HFF-Myc (cell line): ENCODE measurements at regions not wholly inside any gene's neighbourhood (a gene's known extent, or its start where the extent isn't known, plus 50 kb on each side); places are given as distances from the start of the nearest gene placed in this dataset.
"Not testable (repeated sequence)": the region's sequence is repeated elsewhere in the genome, so short reads cannot be mapped to it uniquely, and the experiment has no call there.

Experiments
- DNase-seq: peaks from one replicate; pipeline ENCODE4 v3.0.0-alpha.2; 2011; ENCODE audit warnings: low read depth; ENCODE audit errors: extremely low read depth
- H3K4me3 ChIP-seq: replicated peaks from 2 replicates; pipeline ENCODE4 v1.5.1; 2011; ENCODE audit warnings: low read depth, mild to moderate bottlenecking, control low read depth, low read length
- TF ChIP-seq, protein P1 (sequence below): IDR thresholded peaks from 2 replicates; pipeline ENCODE4 v1.5.1; 2012; ENCODE audit warnings: mild to moderate bottlenecking, low read depth, low read length, control low read depth; ENCODE audit errors: missing control alignments

DNA sequence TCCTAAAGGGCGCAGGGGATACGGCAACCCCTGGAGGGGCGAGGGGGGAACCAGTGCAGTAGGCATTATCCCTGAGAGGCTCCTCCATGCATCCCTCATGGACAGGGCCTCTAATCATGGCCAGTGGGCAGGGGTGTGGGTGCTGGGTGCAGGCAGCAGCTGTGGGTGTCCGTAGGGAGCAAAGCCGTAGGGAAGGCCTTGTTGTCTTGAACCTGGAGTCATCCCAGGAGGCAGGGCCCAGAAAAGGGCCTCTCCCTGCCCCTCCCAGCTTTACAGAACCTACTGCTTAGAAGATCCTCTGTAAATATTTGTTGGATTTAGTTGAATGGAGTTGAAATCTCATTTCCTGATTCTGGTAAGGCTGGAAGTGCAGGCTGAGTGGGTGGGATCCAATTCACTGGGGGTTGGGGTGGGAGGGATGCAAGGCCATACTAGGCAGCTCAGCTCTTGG lies 207.0 kb upstream of the HAAO start:
- TF ChIP-seq, protein P1, sequence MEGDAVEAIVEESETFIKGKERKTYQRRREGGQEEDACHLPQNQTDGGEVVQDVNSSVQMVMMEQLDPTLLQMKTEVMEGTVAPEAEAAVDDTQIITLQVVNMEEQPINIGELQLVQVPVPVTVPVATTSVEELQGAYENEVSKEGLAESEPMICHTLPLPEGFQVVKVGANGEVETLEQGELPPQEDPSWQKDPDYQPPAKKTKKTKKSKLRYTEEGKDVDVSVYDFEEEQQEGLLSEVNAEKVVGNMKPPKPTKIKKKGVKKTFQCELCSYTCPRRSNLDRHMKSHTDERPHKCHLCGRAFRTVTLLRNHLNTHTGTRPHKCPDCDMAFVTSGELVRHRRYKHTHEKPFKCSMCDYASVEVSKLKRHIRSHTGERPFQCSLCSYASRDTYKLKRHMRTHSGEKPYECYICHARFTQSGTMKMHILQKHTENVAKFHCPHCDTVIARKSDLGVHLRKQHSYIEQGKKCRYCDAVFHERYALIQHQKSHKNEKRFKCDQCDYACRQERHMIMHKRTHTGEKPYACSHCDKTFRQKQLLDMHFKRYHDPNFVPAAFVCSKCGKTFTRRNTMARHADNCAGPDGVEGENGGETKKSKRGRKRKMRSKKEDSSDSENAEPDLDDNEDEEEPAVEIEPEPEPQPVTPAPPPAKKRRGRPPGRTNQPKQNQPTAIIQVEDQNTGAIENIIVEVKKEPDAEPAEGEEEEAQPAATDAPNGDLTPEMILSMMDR = no peak
- no peak overlapping the region for H3K4me3 ChIP-seq
- DNase-seq = no peak

DNA sequence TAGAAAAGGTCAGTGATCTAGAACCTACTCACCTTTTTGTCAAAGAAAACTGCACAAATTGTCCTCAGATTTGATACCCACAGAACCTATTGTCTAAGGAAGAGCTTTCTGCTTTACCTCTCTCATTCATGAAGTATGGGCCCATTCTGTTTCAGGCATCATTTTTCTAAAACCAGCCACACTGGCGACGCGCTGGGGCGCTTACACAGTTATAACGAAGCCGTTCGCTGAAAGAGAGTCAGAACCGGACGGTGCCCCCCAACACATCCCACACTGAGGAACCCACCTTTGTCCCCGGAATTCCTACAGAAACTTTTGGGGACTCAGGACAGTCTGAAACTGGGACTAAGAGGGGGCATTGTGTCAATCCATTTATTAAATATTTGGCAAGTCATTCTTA lies 206.3 kb upstream of the HAAO start:
- H3K4me3 ChIP-seq = no peak overlapping the region
- TF ChIP-seq, protein P1 = no peak
- DNase-seq = no peak

DNA sequence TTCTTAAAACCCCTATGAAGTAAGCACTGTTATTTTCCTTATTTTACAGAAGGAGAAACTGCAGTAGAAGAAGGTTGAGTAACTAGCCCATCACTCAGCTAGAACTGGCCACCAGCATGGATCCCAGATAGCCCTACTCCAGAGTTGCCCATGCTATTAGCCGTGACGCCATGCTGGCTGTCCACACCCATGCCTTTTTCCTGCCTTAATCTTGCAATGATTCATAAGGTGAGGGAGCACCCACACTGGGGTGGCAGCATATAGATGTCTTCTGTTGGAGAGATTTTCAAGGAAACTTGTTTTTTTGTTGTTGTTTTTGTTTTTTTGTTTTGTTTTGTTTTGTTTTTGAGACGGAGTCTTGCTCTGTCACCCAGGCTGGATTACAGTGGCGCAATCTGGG lies 204.1 kb upstream of the HAAO start:
- DNase-seq = no peak
- TF ChIP-seq, protein P1 = no peak
- no peak overlapping the region for H3K4me3 ChIP-seq

DNA sequence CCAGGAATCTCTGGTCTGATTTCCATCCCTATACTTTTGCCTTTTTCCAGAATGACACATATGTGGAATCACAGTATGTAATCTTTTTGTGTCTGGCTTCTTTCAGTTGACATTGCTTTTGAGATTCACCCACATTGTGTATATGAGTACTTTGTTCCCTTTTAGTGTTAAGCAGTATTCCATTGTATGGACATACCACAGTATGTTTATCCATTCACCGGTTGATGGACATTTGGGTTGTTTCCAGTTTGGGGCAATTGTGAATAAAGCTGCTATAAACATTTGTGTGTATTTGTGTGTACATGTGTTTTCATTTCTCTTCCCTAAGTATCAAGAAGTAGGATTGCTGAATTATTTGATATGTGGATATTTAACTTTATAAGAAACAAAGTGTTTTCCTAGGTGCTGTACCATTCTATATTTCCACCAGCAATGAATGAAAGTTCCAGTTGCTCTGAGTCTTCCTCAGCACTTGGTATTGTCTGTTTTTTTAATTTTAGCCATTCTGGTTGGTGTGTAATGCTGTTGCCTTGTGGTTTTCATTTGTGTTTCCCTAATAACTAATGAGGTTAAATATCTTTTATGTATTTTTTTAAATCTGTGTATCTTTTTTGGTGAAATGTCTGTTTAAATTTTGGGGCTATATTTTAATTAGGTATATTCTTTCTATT lies 203.5 kb upstream of the HAAO start:
- no peak overlapping the region for H3K4me3 ChIP-seq
- DNase-seq = no peak
- TF ChIP-seq, protein P1 = no peak

DNA sequence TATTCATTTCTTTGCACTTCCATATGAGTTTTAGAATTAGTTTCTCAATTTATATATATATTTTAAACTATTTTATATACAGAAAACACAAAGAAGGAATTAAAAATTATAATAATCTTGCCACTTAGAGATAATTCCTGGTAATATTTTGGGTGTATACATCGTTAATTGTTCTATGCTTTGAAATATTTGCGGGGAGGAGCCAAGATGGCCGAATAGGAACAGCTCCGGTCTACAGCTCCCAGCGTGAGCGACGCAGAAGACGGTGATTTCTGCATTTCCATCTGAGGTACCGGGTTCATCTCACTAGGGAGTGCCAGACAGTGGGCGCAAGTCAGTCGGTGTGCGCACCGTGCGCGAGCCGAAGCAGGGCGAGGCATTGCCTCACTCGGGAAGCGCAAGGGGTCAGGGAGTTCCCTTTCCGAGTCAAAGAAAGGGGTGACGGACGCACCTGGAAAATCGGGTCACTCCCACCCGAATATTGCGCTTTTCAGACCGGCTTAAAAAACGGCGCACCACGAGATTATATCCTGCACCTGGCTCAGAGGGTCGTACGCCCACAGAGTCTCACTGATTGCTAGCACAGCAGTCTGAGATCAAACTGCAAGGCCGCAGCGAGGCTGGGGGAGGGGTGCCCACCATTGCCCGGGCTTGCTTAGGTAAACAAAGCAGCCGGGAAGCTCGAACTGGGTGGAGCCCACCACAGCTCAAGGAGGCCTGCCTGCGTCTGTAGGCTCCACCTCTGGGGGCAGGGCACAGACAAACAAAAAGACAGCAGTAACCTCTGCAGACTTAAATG lies 197.1 kb upstream of the HAAO start:
- H3K4me3 ChIP-seq, DNase-seq: not testable (repeated sequence)

DNA sequence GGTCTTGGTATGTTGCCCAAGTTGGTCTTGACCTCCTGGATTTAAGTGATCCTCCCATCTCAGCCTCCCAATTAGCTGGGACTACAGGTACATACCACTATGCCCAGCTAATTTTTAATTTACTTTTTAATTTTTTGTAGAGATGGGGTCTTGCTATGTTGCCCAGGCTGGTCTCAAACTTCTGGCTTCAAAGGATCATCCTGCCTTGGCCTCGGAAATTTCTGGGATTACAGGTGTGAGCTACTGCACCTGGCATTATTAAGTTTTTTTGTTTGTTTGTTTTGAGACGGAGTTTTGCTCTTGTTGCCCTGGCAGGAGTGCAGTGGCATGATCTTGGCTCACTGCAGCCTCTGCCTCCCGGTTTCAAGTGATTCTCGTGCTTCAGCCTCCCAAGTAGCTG lies 195.7 kb upstream of the HAAO start:
- not testable (repeated sequence) for DNase-seq, H3K4me3 ChIP-seq

DNA sequence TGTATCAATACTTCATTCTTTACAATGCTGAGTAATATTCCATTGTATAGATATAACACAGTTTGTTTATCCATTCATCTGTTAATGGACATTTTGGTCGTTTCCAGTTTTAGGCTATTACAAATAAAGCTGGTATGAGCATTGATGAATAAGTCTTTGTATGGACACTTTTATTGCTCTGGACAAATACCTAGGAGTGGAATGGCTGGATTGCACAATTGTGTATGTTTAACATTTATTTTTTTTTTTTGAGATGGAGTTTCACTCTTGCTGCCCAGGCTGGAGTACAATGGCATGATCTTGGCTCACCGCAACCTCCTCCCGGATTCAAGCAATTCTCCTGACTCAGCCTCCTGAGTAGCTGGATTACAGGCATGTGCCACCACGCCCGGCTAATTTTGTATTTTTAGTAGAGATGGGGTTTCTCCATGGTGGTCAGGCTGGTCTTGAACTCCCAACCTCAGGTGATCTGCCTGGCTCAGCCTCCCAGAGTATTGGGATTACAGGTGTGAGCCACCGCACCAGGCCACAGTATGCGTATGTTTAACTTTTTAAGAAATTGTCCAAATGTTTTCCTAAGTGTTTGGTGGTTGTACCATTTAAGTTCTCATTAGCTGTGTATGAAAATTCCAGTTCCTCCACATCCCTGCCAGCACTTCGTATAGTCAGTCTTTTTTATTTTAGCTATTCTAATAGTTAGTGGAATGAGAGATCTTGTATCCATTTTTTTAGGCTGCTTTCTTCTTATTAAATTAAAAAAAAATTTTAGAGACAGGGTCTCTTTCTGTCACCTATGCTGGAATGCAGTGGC lies 194.9 kb upstream of the HAAO start:
- DNase-seq = no peak
- H3K4me3 ChIP-seq = no peak overlapping the region
- TF ChIP-seq, protein P1 = no peak
